ENCODE measurements at regions not wholly inside any gene's neighbourhood (a gene's known extent, or its start where the extent isn't known, plus 50 kb on each side); places are given as distances from the start of the nearest gene placed in this dataset.
"Not testable (repeated sequence)": the region's sequence is repeated elsewhere in the genome, so short reads cannot be mapped to it uniquely, and the experiment has no call there.

- not testable (repeated sequence) for TF ChIP-seq CTCF, POLR2A, EP300 (IDR thresholded peaks at IDR 0.05)
Observed at GRCh38 chr7:56818261-56818660, 314.0 kb downstream of the ZNF479 start.

All from upper lobe of left lung (tissue), 4 donors.